ENCODE measurements at regions not wholly inside any gene's neighbourhood (a gene's known extent, or its start where the extent isn't known, plus 50 kb on each side); places are given as distances from the start of the nearest gene placed in this dataset.

- TF ChIP-seq, protein P1, sequence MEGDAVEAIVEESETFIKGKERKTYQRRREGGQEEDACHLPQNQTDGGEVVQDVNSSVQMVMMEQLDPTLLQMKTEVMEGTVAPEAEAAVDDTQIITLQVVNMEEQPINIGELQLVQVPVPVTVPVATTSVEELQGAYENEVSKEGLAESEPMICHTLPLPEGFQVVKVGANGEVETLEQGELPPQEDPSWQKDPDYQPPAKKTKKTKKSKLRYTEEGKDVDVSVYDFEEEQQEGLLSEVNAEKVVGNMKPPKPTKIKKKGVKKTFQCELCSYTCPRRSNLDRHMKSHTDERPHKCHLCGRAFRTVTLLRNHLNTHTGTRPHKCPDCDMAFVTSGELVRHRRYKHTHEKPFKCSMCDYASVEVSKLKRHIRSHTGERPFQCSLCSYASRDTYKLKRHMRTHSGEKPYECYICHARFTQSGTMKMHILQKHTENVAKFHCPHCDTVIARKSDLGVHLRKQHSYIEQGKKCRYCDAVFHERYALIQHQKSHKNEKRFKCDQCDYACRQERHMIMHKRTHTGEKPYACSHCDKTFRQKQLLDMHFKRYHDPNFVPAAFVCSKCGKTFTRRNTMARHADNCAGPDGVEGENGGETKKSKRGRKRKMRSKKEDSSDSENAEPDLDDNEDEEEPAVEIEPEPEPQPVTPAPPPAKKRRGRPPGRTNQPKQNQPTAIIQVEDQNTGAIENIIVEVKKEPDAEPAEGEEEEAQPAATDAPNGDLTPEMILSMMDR (IDR thresholded peaks at IDR 0.05), result no peak
- no peak for TF ChIP-seq POLR2A (IDR thresholded peaks at IDR 0.05)
Observed at GRCh38 chr7:46916581-46916980, 665.3 kb downstream of the TNS3 start.

Data from adrenal gland (tissue), 5 donors.